GM21737 (cell line): ENCODE measurements at regions not wholly inside any gene's neighbourhood (a gene's known extent, or its start where the extent isn't known, plus 50 kb on each side); places are given as distances from the start of the nearest gene placed in this dataset.
A peak's percentile ranks its signal among the peaks of the same experiment; 100 is the strongest.

Source experiments
- ATAC-seq: cut with Tn5 transposase; IDR thresholded peaks from one replicate; pipeline ENCODE4 v1.9.1; 2021; ENCODE audit warnings: mild to moderate bottlenecking, moderate library complexity; ENCODE audit not compliant: unreplicated experiment

GRCh38 chr13:106660746-106661625 is 93.0 kb upstream of the ARGLU1 start:
- no peak for ATAC-seq

- no peak for ATAC-seq
These were observed 89.2 kb upstream of the ARGLU1 start for GRCh38 chr13:106657104-106657503.

GRCh38 chr13:106656186-106656585 is 88.2 kb upstream of the ARGLU1 start:
- ATAC-seq: no peak

GRCh38 chr13:106651442-106651841 is 83.5 kb upstream of the ARGLU1 start:
- ATAC-seq: no peak

GRCh38 chr13:106650690-106651205 is 82.8 kb upstream of the ARGLU1 start:
- ATAC-seq: no peak

GRCh38 chr13:106649495-106649894 is 81.6 kb upstream of the ARGLU1 start:
- no peak for ATAC-seq

- ATAC-seq: no peak
These were observed 72.6 kb upstream of the ARGLU1 start for GRCh38 chr13:106640515-106640914.

GRCh38 chr13:106637519-106637918 is 69.6 kb upstream of the ARGLU1 start:
- no peak for ATAC-seq

- no peak for ATAC-seq
These were observed 68.6 kb upstream of the ARGLU1 start for GRCh38 chr13:106636492-106636891.

GRCh38 chr13:106635616-106636015 is 67.7 kb upstream of the ARGLU1 start:
- no peak for ATAC-seq

GRCh38 chr13:106633321-106633720 is 65.4 kb upstream of the ARGLU1 start:
- no peak for ATAC-seq

- no peak for ATAC-seq
These were observed 62.7 kb upstream of the ARGLU1 start for GRCh38 chr13:106630650-106631049.

- ATAC-seq: no peak
These were observed 62.2 kb upstream of the ARGLU1 start for GRCh38 chr13:106630162-106630561.

- no peak for ATAC-seq
These were observed 61.2 kb upstream of the ARGLU1 start for GRCh38 chr13:106628936-106629659.

- ATAC-seq: no peak
These were observed 58.5 kb upstream of the ARGLU1 start for GRCh38 chr13:106626473-106626872.

- no peak for ATAC-seq
These were observed 57.6 kb upstream of the ARGLU1 start for GRCh38 chr13:106625578-106625977.

GRCh38 chr13:106623799-106624460 is 56.0 kb upstream of the ARGLU1 start:
- no peak for ATAC-seq

- ATAC-seq: no peak
These were observed 53.9 kb upstream of the ARGLU1 start for GRCh38 chr13:106621833-106622232.

- ATAC-seq: peak; percentile 99
These were observed 52.0 kb upstream of the ARGLU1 start for GRCh38 chr13:106619688-106620555.
